H1 (cell line): ENCODE measurements at regions not wholly inside any gene's neighbourhood (a gene's known extent, or its start where the extent isn't known, plus 50 kb on each side); places are given as distances from the start of the nearest gene placed in this dataset.

Experiments
- CTCF ChIA-PET: fragments of 300-600 bp; sonication (Branson Sonifier 250); formaldehyde crosslinking; loops from one replicate; lab custom pipeline; 2021; ENCODE audit not compliant: partially characterized antibody; lab: Charles Lee
- POLR2A ChIA-PET: fragments of 300-600 bp; sonication (Branson Sonifier 250); formaldehyde crosslinking; loops from one replicate; lab custom pipeline; 2021; ENCODE audit warnings: inconsistent platforms; ENCODE audit not compliant: partially characterized antibody; lab: Charles Lee
- DNase-seq, 2 experiments: peaks; one replicate each; pipeline versions ENCODE4 v3.0.0 to v3.0.0-alpha.2; 2010 to 2022; ENCODE audit warnings: low spot score in 2 of 2, low read depth in 1 of 2, mixed read lengths in 1 of 2
- FAIRE-seq: peaks from 2 replicates; lab custom pipeline; 2011; peaks lifted over from hg19 to GRCh38; lab: Jason Lieb, UNC
- H2AFZ ChIP-seq: 2 replicates; pipeline ENCODE4 v1.8.1; 2012; ENCODE audit warnings: low read length, inconsistent platforms
- H2AK5ac ChIP-seq: 2 replicates; pipeline ENCODE4 v1.6.1; 2013; ENCODE audit warnings: low read depth, low read length
- H2BK120ac ChIP-seq: replicated peaks from 2 replicates; pipeline ENCODE3; 2013; ENCODE audit warnings: low read depth, low read length, inconsistent platforms
- H2BK12ac ChIP-seq: 2 replicates; pipeline ENCODE4 v1.6.1; 2013; ENCODE audit warnings: low read depth, low read length
- H2BK15ac ChIP-seq: 2 replicates; pipeline ENCODE4 v1.6.1; 2013; ENCODE audit warnings: low read length
- H2BK20ac ChIP-seq: 2 replicates; pipeline ENCODE4 v1.6.1; 2013; ENCODE audit warnings: low read length
- H2BK5ac ChIP-seq: 2 replicates; pipeline ENCODE4 v1.6.1; 2013; ENCODE audit warnings: low read depth, low read length
- H3K14ac ChIP-seq: 2 replicates; pipeline ENCODE4 v1.6.1; 2013; ENCODE audit warnings: inconsistent platforms; ENCODE audit not compliant: insufficient read length
- H3K18ac ChIP-seq: 2 replicates; pipeline ENCODE4 v1.6.1; 2013; ENCODE audit warnings: low read length; ENCODE audit errors: extremely low read depth
- H3K23ac ChIP-seq: 2 replicates; pipeline ENCODE4 v1.6.1; 2013; ENCODE audit warnings: inconsistent platforms; ENCODE audit not compliant: insufficient read length
- H3K23me2 ChIP-seq: 2 replicates; pipeline ENCODE4 v1.6.1; 2013; ENCODE audit warnings: low read depth, low read length
- H3K27ac ChIP-seq: 2 replicates; pipeline ENCODE4 v1.6.1; 2011; ENCODE audit warnings: low read depth, low read length, inconsistent platforms
- H3K27me3 ChIP-seq, 4 experiments: replicated peaks in 1 of 4; 1 replicate in 1 of 4; 2 replicates in 3 of 4; pipeline versions ENCODE4 v1.6.1 to v1.8.1; 2011 to 2013; ENCODE audit warnings: low read length in 3 of 4, mild to moderate bottlenecking in 3 of 4, inconsistent platforms in 2 of 4, mixed read lengths in 2 of 4, moderate library complexity in 1 of 4; ENCODE audit not compliant: control insufficient read depth in 3 of 4, insufficient read depth in 3 of 4; ENCODE audit errors: extremely low read depth in 1 of 4
- H3K36me3 ChIP-seq, 4 experiments: 2 replicates each; pipeline versions ENCODE4 v1.6.1 to v1.8.1; 2011 to 2013; ENCODE audit warnings: mild to moderate bottlenecking in 4 of 4, low read length in 3 of 4, moderate library complexity in 2 of 4, control low read depth in 1 of 4, inconsistent platforms in 1 of 4; ENCODE audit not compliant: insufficient read depth in 4 of 4, control insufficient read depth in 2 of 4
- H3K4ac ChIP-seq: replicated peaks from 2 replicates; pipeline ENCODE3; 2013; ENCODE audit warnings: low read length, low read depth, mixed read lengths, inconsistent platforms; ENCODE audit not compliant: insufficient read length
- H3K4me1 ChIP-seq, 4 experiments: replicated peaks in 1 of 4; 1 replicate in 1 of 4; 2 replicates in 3 of 4; pipeline versions ENCODE4 v1.6.1 to v1.8.1; 2011 to 2013; ENCODE audit warnings: low read length in 3 of 4, inconsistent platforms in 2 of 4, mixed read lengths in 1 of 4; ENCODE audit not compliant: insufficient read depth in 4 of 4, control insufficient read depth in 3 of 4
- H3K4me2 ChIP-seq, 2 experiments: 2 replicates each; pipeline versions ENCODE4 v1.6.1 to v1.8.1; 2011 to 2013; ENCODE audit warnings: low read depth in 2 of 2, low read length in 2 of 2, control low read depth in 1 of 2, inconsistent platforms in 1 of 2, mild to moderate bottlenecking in 1 of 2; ENCODE audit not compliant: insufficient read depth in 1 of 2
- H3K4me3 ChIP-seq, 4 experiments: fragments of 200-600, 300-600 bp in 1 of 4; sonication (generic), shearing (Covaris generic), sonication (Bioruptor Twin) in 1 of 4; 2 replicates each; pipeline versions ENCODE4 v1.5.1 to v1.8.1; 2011 to 2016; ENCODE audit warnings: low read length in 4 of 4, low read depth in 3 of 4, control low read depth in 2 of 4, inconsistent platforms in 2 of 4, mild to moderate bottlenecking in 2 of 4, mixed read lengths in 1 of 4, moderate library complexity in 1 of 4; ENCODE audit not compliant: insufficient read depth in 2 of 4; ENCODE audit errors: extremely low read depth in 1 of 4
- H3K56ac ChIP-seq: replicated peaks from 2 replicates; pipeline ENCODE3; 2013; ENCODE audit warnings: low read depth, mild to moderate bottlenecking, mixed read lengths, low read length, inconsistent platforms; ENCODE audit not compliant: insufficient read length
- H3K79me1 ChIP-seq: 2 replicates; pipeline ENCODE4 v1.6.1; 2013; ENCODE audit warnings: low read depth, low read length, control low read depth
- H3K79me2 ChIP-seq, 2 experiments: 2 replicates each; pipeline versions ENCODE4 v1.6.1 to v1.8.1; 2012 to 2013; ENCODE audit warnings: low read length in 2 of 2, mild to moderate bottlenecking in 2 of 2, inconsistent platforms in 1 of 2; ENCODE audit not compliant: insufficient read depth in 2 of 2, control insufficient read depth in 1 of 2
- H3K9ac ChIP-seq, 4 experiments: replicated peaks in 1 of 4; 1 replicate in 1 of 4; 2 replicates in 3 of 4; pipeline versions ENCODE4 v1.6.1 to v1.8.1; 2011 to 2013; ENCODE audit warnings: low read depth in 3 of 4, low read length in 3 of 4, control low read depth in 2 of 4, mild to moderate bottlenecking in 2 of 4, moderate library complexity in 2 of 4, inconsistent platforms in 1 of 4; ENCODE audit errors: extremely low read depth in 1 of 4
- H3K9me3 ChIP-seq, 2 experiments: 2 replicates each; pipeline versions ENCODE4 v1.6.1 to v1.8.1; 2012 to 2013; ENCODE audit warnings: mild to moderate bottlenecking in 2 of 2, moderate library complexity in 2 of 2, control low read depth in 1 of 2, inconsistent platforms in 1 of 2, low read depth in 1 of 2, low read length in 1 of 2, mixed read lengths in 1 of 2; ENCODE audit not compliant: insufficient read depth in 2 of 2
- H4K20me1 ChIP-seq, 2 experiments: replicated peaks in 1 of 2; 2 replicates each; pipeline versions ENCODE3 to v1.8.1; 2011 to 2013; ENCODE audit warnings: inconsistent platforms in 2 of 2, low read length in 2 of 2, mild to moderate bottlenecking in 1 of 2; ENCODE audit not compliant: insufficient read depth in 2 of 2, control insufficient read depth in 1 of 2
- H4K5ac ChIP-seq: 2 replicates; pipeline ENCODE4 v1.6.1; 2013; ENCODE audit warnings: low read length, low read depth, mixed read lengths, inconsistent platforms; ENCODE audit not compliant: insufficient read length
- H4K8ac ChIP-seq: 2 replicates; pipeline ENCODE4 v1.8.0; 2013; ENCODE audit warnings: mild to moderate bottlenecking, moderate library complexity, low read length, inconsistent platforms; ENCODE audit not compliant: insufficient read depth; ENCODE audit errors: extremely low read depth
- H4K91ac ChIP-seq: replicated peaks from 2 replicates; pipeline ENCODE3; 2013; ENCODE audit warnings: low read length, mixed read lengths, inconsistent platforms; ENCODE audit not compliant: insufficient read length
- ATF3 ChIP-seq: IDR thresholded peaks from 2 replicates; pipeline ENCODE4 v1.6.1; 2011; ENCODE audit warnings: low read depth, mild to moderate bottlenecking, low read length; ENCODE audit not compliant: insufficient read depth
- CBX5 ChIP-seq: fragments of 300-800, 300-1000 bp; sonication (generic); IDR thresholded peaks from 2 replicates; pipeline ENCODE4 v1.7.1; 2016; ENCODE audit warnings: antibody characterized with exemption, low read length, low read depth
- CHD1 ChIP-seq: IDR thresholded peaks from 2 replicates; pipeline ENCODE4 v1.6.1; 2012; ENCODE audit warnings: low read depth, low read length, improper control_type of control experiment
- E2F6 ChIP-seq: IDR thresholded peaks from 2 replicates; pipeline ENCODE4 v1.6.1; 2012; ENCODE audit warnings: inconsistent platforms
- EGR1 ChIP-seq: IDR thresholded peaks from 2 replicates; pipeline ENCODE4 v1.6.1; 2011; ENCODE audit warnings: low read depth, low read length, borderline replicate concordance
- GABPA ChIP-seq: IDR thresholded peaks from 2 replicates; pipeline ENCODE4 v1.6.1; 2011; ENCODE audit warnings: mild to moderate bottlenecking, low read length, moderate library complexity, borderline replicate concordance; ENCODE audit not compliant: insufficient read depth
- KDM4A ChIP-seq: IDR thresholded peaks from one replicate; pipeline ENCODE4 v1.7.1; 2012; ENCODE audit warnings: low read depth, mild to moderate bottlenecking, moderate library complexity, low read length, inconsistent platforms; ENCODE audit not compliant: severe bottlenecking
- POLR2A ChIP-seq, 2 experiments: IDR thresholded peaks; 1 replicate in 1 of 2; 2 replicates in 1 of 2; pipeline ENCODE4 v1.6.1; 2011; ENCODE audit warnings: low read depth in 2 of 2, low read length in 2 of 2, mild to moderate bottlenecking in 2 of 2; ENCODE audit errors: control extremely low read depth in 1 of 2
- SUZ12 ChIP-seq: fragments of 200-600 bp; sonication (generic); IDR thresholded peaks from 2 replicates; pipeline ENCODE4 v1.6.1; 2012; ENCODE audit warnings: mild to moderate bottlenecking, inconsistent platforms, low read length, moderate library complexity, mixed read lengths
- TAF7 ChIP-seq: optimal IDR thresholded peaks from 2 replicates; pipeline ENCODE3; 2011; ENCODE audit warnings: low read depth, mild to moderate bottlenecking, inconsistent platforms, low read length, moderate library complexity, borderline replicate concordance
- TBP ChIP-seq: IDR thresholded peaks from 2 replicates; pipeline ENCODE4 v1.6.1; 2011; ENCODE audit warnings: low read depth, low read length, improper control_type of control experiment
- YY1 ChIP-seq: IDR thresholded peaks from 2 replicates; pipeline ENCODE4 v1.6.1; 2011; ENCODE audit warnings: low read depth, mild to moderate bottlenecking, low read length
- WGBS, 2 experiments: shearing (Covaris generic) in 1 of 2; methylation state at CpG; one replicate each; pipeline versions ENCODE4 v1.1.6 to v1.1.7; 2013 to 2015; ENCODE audit warnings: low lambda C conversion rate in 2 of 2, mixed read lengths in 2 of 2, inconsistent platforms in 1 of 2, low coverage in 1 of 2, missing lambda C conversion rate in 1 of 2; ENCODE audit not compliant: insufficient replicate concordance in 2 of 2, insufficient coverage in 1 of 2, insufficient read length in 1 of 2; ENCODE audit errors: extremely low coverage in 1 of 2, missing lambda C conversion rate in 1 of 2; 5-methylcytosine and 5-hydroxymethylcytosine counted together

GRCh38 chr2:4838626-4839025, 853.6 kb upstream of the SOX11 start:
- no peak overlapping the region for H2BK12ac ChIP-seq
- H3K79me1 ChIP-seq: no peaks in the 10 kb centered on the region
- no peak overlapping the region for H3K4me3 ChIP-seq
- no peak overlapping the region for H3K9ac ChIP-seq
- no peaks in the 10 kb centered on the region for H3K79me2 ChIP-seq
- CTCF ChIA-PET: no interaction called here
- no peaks in the 10 kb centered on the region for H4K20me1 ChIP-seq
- no peak overlapping the region for H3K56ac ChIP-seq
- no peak overlapping the region for H2BK120ac ChIP-seq
- H2BK15ac ChIP-seq: no peak overlapping the region
- no peak overlapping the region for H3K27ac ChIP-seq
- no peaks in the 10 kb centered on the region for H3K4me1 ChIP-seq
- TF ChIP-seq E2F6 (no peak), CHD1 (no peak), TAF7 (no peak), TBP (no peak), POLR2A (IDR thresholded peaks at IDR 0.05; ENCODE audit: control extremely low read depth in 1 of 2, low read depth in 2 of 2, low read length in 2 of 2) (no peak), EGR1 (no peak), SUZ12 (no peak), GABPA (no peak), ATF3 (no peak), KDM4A (no peak), YY1 (no peak), CBX5 (no peak)
- H2BK20ac ChIP-seq: no peak overlapping the region
- no peak overlapping the region for H3K18ac ChIP-seq
- WGBS, 2 experiments: 77% methylated on average over 2 of the region's 2 CpGs; no CpG with 5 or more reads in 1 of the 2 experiments
- no peak overlapping the region for H2AK5ac ChIP-seq
- no peak overlapping the region for H2BK5ac ChIP-seq
- H3K14ac ChIP-seq: no peak overlapping the region
- H2AFZ ChIP-seq: no peak overlapping the region
- no peaks in the 10 kb centered on the region for H3K36me3 ChIP-seq
- no peak overlapping the region for H3K4me2 ChIP-seq
- H4K8ac ChIP-seq: no peak overlapping the region
- H3K23me2 ChIP-seq: no peaks in the 10 kb centered on the region
- H3K9me3 ChIP-seq: no peaks in the 10 kb centered on the region
- H3K27me3 ChIP-seq: no peaks in the 10 kb centered on the region
- DNase-seq (no peak), FAIRE-seq (no peak)
- no peak overlapping the region for H3K23ac ChIP-seq
- POLR2A ChIA-PET: no interaction called here
- H4K5ac ChIP-seq: no peak overlapping the region
- H4K91ac ChIP-seq: no peak overlapping the region
- H3K4ac ChIP-seq: no peak overlapping the region
